ENCODE measurements at regions not wholly inside any gene's neighbourhood (a gene's known extent, or its start where the extent isn't known, plus 50 kb on each side); places are given as distances from the start of the nearest gene placed in this dataset.

- no peak for DNase-seq (ENCODE audit: low read depth)
- no peak for TF ChIP-seq CTCF (IDR thresholded peaks at IDR 0.05; ENCODE audit: insufficient read depth, low read depth, low read length, missing control alignments)
- no peak overlapping the region for H3K4me3 ChIP-seq (ENCODE audit: low read depth, low read length)
Measured at GRCh38 chr4:175944126-175944910, 121.3 kb upstream of the WDR17 start.

DNA sequence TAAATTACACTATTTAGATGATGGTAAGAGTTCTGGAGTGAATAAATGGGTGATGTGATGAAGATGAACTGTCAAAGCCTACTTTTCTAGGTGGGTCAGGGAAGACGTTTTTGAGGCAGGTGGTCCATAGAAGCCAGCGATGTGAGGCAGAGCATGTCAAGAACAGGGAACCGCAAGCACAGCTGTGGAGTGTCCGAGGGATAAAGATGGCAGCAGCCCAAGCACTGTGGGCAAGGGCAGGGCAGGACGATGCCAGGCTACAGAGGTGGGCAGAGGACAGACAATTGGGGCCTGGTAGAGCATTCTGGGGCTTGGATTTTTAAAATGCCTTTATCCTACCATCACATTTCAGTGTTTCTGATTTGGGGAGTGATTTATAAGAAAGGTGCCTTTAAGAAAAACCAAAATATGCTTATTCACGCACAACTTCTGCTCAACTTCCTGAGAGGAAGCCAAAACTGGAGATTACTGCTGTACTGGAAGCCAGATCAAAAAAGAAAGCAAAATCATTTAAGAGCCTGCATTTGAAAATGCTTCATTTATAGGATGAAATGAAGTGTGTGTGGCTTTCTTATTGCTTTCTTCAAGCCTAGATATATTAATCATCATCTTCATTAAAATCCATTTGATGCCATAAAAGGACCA lies 119.0 kb upstream of the WDR17 start:
- no peak overlapping the region for H3K4me3 ChIP-seq (ENCODE audit: low read depth, low read length)
- DNase-seq (ENCODE audit: low read depth) = no peak

DNA sequence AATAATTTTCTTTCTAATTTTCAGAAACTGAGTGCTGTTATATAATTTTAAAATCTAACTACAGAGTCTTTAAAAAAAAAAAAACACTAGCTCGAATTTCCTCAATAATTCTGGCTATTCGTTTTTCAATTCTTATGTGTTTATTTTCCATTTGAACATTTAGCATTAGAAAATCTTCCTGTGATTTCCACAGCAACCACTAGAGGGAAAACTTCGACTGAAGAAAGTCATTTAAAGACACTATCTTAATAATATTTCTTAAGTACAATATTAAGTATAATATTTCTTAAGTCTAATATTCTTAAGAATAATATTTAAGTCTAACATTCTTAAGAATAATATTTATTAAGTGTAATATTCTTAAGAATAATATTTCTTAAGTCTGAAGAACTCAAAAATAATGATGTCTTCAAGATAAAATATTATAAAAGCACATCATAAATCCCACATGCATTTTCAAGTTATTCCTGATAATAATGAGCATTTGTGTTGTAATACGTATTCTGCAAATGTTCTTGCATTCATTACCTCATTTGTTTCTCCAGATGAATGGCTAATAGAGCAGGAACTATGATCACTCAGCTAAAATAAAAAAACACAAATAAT lies 118.4 kb upstream of the WDR17 start:
- peak; percentile 45 for TF ChIP-seq CTCF (IDR thresholded peaks at IDR 0.05; ENCODE audit: insufficient read depth, low read depth, low read length, missing control alignments)
- DNase-seq (ENCODE audit: low read depth) = peak; percentile 33
- H3K4me3 ChIP-seq (ENCODE audit: low read depth, low read length) = no peak overlapping the region

More for the DNA sequence above, 119.0 kb upstream of the WDR17 start:
- no peak for TF ChIP-seq CTCF (IDR thresholded peaks at IDR 0.05; ENCODE audit: insufficient read depth, low read depth, low read length, missing control alignments)

DNA sequence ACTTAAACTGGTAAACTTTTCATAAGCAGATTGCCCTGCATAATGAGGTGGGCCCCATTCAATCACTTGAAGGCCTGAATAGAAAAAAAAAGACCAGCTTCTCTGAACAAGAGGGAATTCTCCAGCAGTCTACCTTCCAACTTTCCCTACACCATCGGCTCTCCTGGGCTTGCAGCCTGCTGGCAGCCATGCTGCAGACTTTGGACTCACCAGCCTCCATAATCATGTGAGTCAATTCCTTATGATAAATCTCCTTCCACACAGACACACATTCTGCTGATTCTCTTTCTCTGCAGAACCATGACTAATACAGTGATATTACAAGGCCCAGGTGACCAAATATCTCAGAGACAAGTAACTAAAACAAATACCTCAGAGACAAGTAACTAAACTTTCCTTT lies 113.8 kb upstream of the WDR17 start:
- no peak for TF ChIP-seq CTCF (IDR thresholded peaks at IDR 0.05; ENCODE audit: insufficient read depth, low read depth, low read length, missing control alignments)
- DNase-seq (ENCODE audit: low read depth) = no peak
- no peak overlapping the region for H3K4me3 ChIP-seq (ENCODE audit: low read depth, low read length)

- no peak for TF ChIP-seq CTCF (IDR thresholded peaks at IDR 0.05; ENCODE audit: insufficient read depth, low read depth, low read length, missing control alignments)
- no peak for DNase-seq (ENCODE audit: low read depth)
- no peak overlapping the region for H3K4me3 ChIP-seq (ENCODE audit: low read depth, low read length)
Measured at GRCh38 chr4:175953116-175953515, 112.5 kb upstream of the WDR17 start.

DNA sequence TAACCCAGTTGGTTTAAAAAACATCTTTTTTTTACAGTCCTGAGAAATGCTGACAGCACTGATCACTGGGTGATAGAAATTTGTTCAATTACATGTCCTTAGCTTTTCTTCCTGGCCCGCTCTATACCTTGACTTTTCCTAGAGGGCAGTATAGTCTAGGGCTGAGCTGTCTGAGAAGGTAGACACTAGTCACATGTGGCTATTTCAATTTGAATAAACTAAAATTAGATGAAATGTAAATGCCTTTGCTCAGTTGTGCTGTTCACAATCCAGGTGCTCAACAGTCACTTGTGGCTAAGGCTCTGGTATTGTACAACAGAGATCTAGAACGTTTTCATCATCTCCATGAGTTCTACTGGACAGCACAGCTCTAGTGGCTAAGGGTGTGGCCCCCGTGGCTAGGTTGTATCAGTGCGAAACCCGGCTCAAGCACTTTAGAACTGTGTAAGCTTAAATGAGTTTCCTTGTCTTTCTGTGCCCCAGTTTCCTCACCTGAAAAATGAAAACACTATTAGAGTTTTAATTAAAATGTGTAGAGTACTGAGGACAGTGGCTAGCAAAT lies 111.6 kb upstream of the WDR17 start:
- TF ChIP-seq CTCF (IDR thresholded peaks at IDR 0.05; ENCODE audit: insufficient read depth, low read depth, low read length, missing control alignments) = peak; percentile 31
- no peak overlapping the region for H3K4me3 ChIP-seq (ENCODE audit: low read depth, low read length)
- peak; percentile 51 for DNase-seq (ENCODE audit: low read depth)
